Activated CD4-positive, alpha-beta T cell treated with anti-CD3 and anti-CD28 coated beads, Interleukin-2, amount 10 ng/mL, durations not matched to agents 24 days and 14 days (primary cell): ENCODE measurements at regions not wholly inside any gene's neighbourhood (a gene's known extent, or its start where the extent isn't known, plus 50 kb on each side); places are given as distances from the start of the nearest gene placed in this dataset.

ENCODE experiments used
- DNase-seq: peaks from one replicate; pipeline ENCODE4 v3.0.0; 2022
- H3K27ac Mint-ChIP-seq: one replicate; pipeline ENCODE4 v1.8.0; 2022; ENCODE audit warnings: mild to moderate bottlenecking, mixed read lengths
- H3K27me3 Mint-ChIP-seq: one replicate; pipeline ENCODE4 v1.8.0; 2022; ENCODE audit warnings: mixed read lengths
- H3K36me3 Mint-ChIP-seq: one replicate; pipeline ENCODE4 v1.8.0; 2022; ENCODE audit warnings: low read depth, mild to moderate bottlenecking, mixed read lengths
- H3K4me1 Mint-ChIP-seq: one replicate; pipeline ENCODE4 v1.8.0; 2021; ENCODE audit warnings: mixed read lengths
- H3K4me3 Mint-ChIP-seq: one replicate; pipeline ENCODE4 v1.8.0; 2022; ENCODE audit warnings: mild to moderate bottlenecking, moderate library complexity, mixed read lengths
- H3K9me3 Mint-ChIP-seq: one replicate; pipeline ENCODE4 v1.8.0; 2021; ENCODE audit warnings: mixed read lengths
- intact Hi-C: fragments of 100-400 bp; cut with micrococcal nuclease; formaldehyde crosslinking; loops from one replicate; pipeline ENCODE4 v1.15.1; 2023

DNA sequence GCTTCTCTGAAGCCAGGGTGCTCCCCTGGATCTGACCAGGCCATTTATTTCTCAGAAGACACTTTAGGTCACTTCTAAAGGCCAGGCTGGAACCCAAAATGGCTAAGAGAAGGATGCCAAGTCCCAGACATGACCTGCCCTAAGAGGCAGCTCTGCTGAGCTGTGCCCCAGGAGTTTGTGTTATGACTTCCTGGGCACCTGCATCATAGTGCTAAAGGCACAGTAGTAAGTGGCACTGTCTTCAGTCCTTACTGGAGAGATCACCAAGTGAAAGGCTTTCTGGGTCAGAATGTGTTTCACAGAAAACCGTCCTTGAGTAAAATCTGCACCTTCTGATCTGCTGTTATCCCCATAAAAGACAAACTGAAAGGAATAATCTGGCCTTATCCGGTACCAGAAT, 120.2 kb downstream of the DAD1 start:
- H3K36me3 Mint-ChIP-seq: no peaks in the 10 kb centered on the region
- intact Hi-C loops: no loop called here
- H3K9me3 Mint-ChIP-seq: no peaks in the 10 kb centered on the region
- H3K4me1 Mint-ChIP-seq: no peaks in the 10 kb centered on the region
- H3K27ac Mint-ChIP-seq: no peak overlapping the region
- H3K4me3 Mint-ChIP-seq: no peak overlapping the region
- H3K27me3 Mint-ChIP-seq: no peaks in the 10 kb centered on the region
- no peak for DNase-seq

DNA sequence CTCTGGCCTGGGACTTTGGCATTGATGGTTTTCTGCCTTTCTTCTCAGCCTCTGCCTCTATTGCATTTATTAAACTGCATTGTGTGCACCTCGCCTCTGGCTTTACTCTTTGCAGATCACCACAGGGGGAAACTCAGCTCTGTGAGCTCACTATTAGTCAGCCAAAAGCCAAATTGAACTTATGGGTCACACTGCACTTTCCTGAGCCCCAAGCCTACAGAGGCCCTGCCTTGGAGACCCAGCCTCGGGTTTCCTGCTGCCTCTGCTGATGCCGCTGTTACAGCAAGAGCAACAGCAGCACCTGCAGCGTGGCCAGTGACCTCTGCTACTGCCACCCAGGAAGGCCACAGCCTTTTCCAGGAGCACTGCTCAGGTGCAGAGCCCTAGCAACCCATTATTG, 122.5 kb downstream of the DAD1 start:
- intact Hi-C loops: no loop called here
- H3K36me3 Mint-ChIP-seq: no peaks in the 10 kb centered on the region
- H3K27me3 Mint-ChIP-seq: no peaks in the 10 kb centered on the region
- no peak overlapping the region for H3K4me3 Mint-ChIP-seq
- H3K27ac Mint-ChIP-seq: no peak overlapping the region
- no peak for DNase-seq
- H3K9me3 Mint-ChIP-seq: no peaks in the 10 kb centered on the region
- H3K4me1 Mint-ChIP-seq: no peaks in the 10 kb centered on the region

GRCh38 chr14:22465201-22465840, 123.7 kb downstream of the DAD1 start:
- DNase-seq: no peak
- H3K27ac Mint-ChIP-seq: no peak overlapping the region
- intact Hi-C loops: no loop called here
- no peaks in the 10 kb centered on the region for H3K4me1 Mint-ChIP-seq
- no peaks in the 10 kb centered on the region for H3K9me3 Mint-ChIP-seq
- H3K36me3 Mint-ChIP-seq: no peaks in the 10 kb centered on the region
- H3K27me3 Mint-ChIP-seq: no peaks in the 10 kb centered on the region
- H3K4me3 Mint-ChIP-seq: no peak overlapping the region

DNA sequence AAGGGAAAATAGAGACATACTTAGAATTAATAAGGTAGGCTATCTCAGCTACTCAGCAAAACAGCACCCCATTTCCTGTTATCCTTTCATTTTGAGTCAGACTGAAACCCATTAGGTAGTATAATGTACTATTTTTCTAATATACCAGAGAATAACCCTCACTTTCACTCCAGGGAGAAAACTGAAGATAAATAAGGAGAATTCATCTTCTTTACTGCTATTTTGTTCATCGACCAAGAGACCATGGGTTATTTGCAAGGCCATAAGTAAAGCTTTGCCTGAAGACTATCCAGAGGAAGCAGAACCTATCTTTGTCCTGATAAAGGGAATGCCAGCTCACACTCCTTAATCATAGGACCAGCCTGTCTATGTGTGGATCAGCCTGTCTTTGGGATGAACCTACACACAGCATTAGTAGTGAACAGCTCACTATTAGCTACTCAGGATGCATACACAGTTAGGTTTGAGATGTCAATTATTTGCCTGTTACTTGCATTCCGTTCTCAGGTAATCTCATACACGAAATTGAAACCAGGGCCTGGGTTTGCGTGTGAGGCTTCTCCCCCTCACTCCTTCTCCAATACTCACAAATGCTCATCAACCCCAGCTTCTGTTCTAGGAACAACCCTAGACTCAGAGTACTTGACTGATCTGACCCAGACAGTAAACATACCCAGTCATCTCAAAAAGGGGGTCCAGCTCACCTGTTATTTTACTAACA, 124.4 kb downstream of the DAD1 start:
- H3K36me3 Mint-ChIP-seq: no peaks in the 10 kb centered on the region
- no peak overlapping the region for H3K27ac Mint-ChIP-seq
- H3K9me3 Mint-ChIP-seq: no peaks in the 10 kb centered on the region
- H3K4me3 Mint-ChIP-seq: no peak overlapping the region
- no peaks in the 10 kb centered on the region for H3K27me3 Mint-ChIP-seq
- DNase-seq: no peak
- H3K4me1 Mint-ChIP-seq: no peaks in the 10 kb centered on the region
- intact Hi-C loops: no loop called here

GRCh38 chr14:22463763-22464173, 125.3 kb downstream of the DAD1 start:
- H3K27me3 Mint-ChIP-seq: no peaks in the 10 kb centered on the region
- no peaks in the 10 kb centered on the region for H3K4me1 Mint-ChIP-seq
- no peaks in the 10 kb centered on the region for H3K9me3 Mint-ChIP-seq
- no peak for DNase-seq
- intact Hi-C loops: no loop called here
- H3K36me3 Mint-ChIP-seq: no peaks in the 10 kb centered on the region
- no peak overlapping the region for H3K4me3 Mint-ChIP-seq
- no peak overlapping the region for H3K27ac Mint-ChIP-seq

DNA sequence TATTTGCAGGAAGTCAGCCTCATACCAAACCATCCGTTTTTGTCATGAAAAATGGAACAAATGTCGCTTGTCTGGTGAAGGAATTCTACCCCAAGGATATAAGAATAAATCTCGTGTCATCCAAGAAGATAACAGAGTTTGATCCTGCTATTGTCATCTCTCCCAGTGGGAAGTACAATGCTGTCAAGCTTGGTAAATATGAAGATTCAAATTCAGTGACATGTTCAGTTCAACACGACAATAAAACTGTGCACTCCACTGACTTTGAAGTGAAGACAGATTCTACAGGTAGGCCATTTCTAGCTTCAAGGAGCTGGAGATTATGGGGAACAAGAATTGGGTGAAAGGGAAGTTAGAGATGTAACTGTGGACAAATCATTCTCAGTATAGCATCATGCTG, 126.1 kb downstream of the DAD1 start:
- H3K27me3 Mint-ChIP-seq: no peaks in the 10 kb centered on the region

GRCh38 chr14:22460461-22461195, 128.4 kb downstream of the DAD1 start:
- no peaks in the 10 kb centered on the region for H3K27me3 Mint-ChIP-seq
- H3K9me3 Mint-ChIP-seq: no peaks in the 10 kb centered on the region
- intact Hi-C loops: no loop called here
- no peak for DNase-seq
- H3K27ac Mint-ChIP-seq: no peak overlapping the region
- no peaks in the 10 kb centered on the region for H3K36me3 Mint-ChIP-seq
- no peaks in the 10 kb centered on the region for H3K4me1 Mint-ChIP-seq
- H3K4me3 Mint-ChIP-seq: no peak overlapping the region

More for the DNA sequence above, 126.1 kb downstream of the DAD1 start:
- Mint-ChIP-seq H3K27ac (no peak overlapping the region), H3K4me3 (no peak overlapping the region), H3K36me3 (no peaks in the 10 kb centered on the region), H3K9me3 (no peaks in the 10 kb centered on the region), H3K4me1 (no peaks in the 10 kb centered on the region)
- no peak for DNase-seq
- intact Hi-C loops: no loop called here

GRCh38 chr14:22458737-22459136, 130.3 kb downstream of the DAD1 start:
- no peaks in the 10 kb centered on the region for H3K36me3 Mint-ChIP-seq
- no peaks in the 10 kb centered on the region for H3K9me3 Mint-ChIP-seq
- no peaks in the 10 kb centered on the region for H3K27me3 Mint-ChIP-seq
- intact Hi-C loops: no loop called here
- peak overlapping the region; percentile 34 for H3K27ac Mint-ChIP-seq
- DNase-seq: no peak
- no peak overlapping the region for H3K4me3 Mint-ChIP-seq
- H3K4me1 Mint-ChIP-seq: no peaks in the 10 kb centered on the region

- DNase-seq: no peak
- no peaks in the 10 kb centered on the region for H3K36me3 Mint-ChIP-seq
- intact Hi-C loops: no loop called here
- no peaks in the 10 kb centered on the region for H3K9me3 Mint-ChIP-seq
- H3K4me3 Mint-ChIP-seq: no peak overlapping the region
- H3K27me3 Mint-ChIP-seq: no peaks in the 10 kb centered on the region
- H3K4me1 Mint-ChIP-seq: no peaks in the 10 kb centered on the region
- no peak overlapping the region for H3K27ac Mint-ChIP-seq
These were observed 131.9 kb downstream of the DAD1 start for GRCh38 chr14:22456998-22457594.

- H3K9me3 Mint-ChIP-seq: no peaks in the 10 kb centered on the region
- H3K27ac Mint-ChIP-seq: no peak overlapping the region
- no peaks in the 10 kb centered on the region for H3K36me3 Mint-ChIP-seq
- no peak overlapping the region for H3K4me3 Mint-ChIP-seq
- intact Hi-C loops: no loop called here
- no peak for DNase-seq
- H3K27me3 Mint-ChIP-seq: no peaks in the 10 kb centered on the region
- H3K4me1 Mint-ChIP-seq: no peaks in the 10 kb centered on the region
These were observed 132.6 kb downstream of the DAD1 start for GRCh38 chr14:22456421-22456820.

GRCh38 chr14:22452330-22452729, 136.7 kb downstream of the DAD1 start:
- Mint-ChIP-seq H3K4me3 (no peak overlapping the region), H3K36me3 (no peaks in the 10 kb centered on the region), H3K27me3 (no peaks in the 10 kb centered on the region), H3K27ac (peak overlapping the region; percentile 45), H3K9me3 (no peaks in the 10 kb centered on the region), H3K4me1 (no peaks in the 10 kb centered on the region)
- no peak for DNase-seq
- intact Hi-C loops: no loop called here

DNA sequence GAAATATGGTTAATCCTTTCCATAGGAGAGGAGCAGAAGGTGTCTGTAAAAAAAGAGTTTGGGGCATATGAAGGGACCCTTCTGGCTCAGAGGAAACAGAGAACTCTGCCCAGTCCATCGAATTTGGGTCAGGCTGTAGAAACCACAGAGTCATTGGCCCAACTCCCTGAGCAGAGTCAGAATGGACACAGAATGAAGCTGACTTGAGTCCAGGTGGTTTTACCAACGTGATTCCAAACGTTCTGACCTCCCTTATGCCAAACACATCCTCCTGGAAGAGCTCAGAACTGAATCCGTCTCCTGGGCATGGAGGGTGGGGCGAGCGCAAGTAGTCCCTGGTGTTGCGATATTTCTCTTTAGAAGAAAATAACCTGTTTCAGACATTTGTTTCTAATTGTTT, 138.8 kb downstream of the DAD1 start:
- H3K9me3 Mint-ChIP-seq: no peaks in the 10 kb centered on the region
- DNase-seq: no peak
- H3K4me3 Mint-ChIP-seq: no peak overlapping the region
- no peaks in the 10 kb centered on the region for H3K36me3 Mint-ChIP-seq
- no peaks in the 10 kb centered on the region for H3K4me1 Mint-ChIP-seq
- H3K27ac Mint-ChIP-seq: no peak overlapping the region
- no peaks in the 10 kb centered on the region for H3K27me3 Mint-ChIP-seq
- intact Hi-C loops: no loop called here

GRCh38 chr14:22449600-22449905, 139.5 kb downstream of the DAD1 start:
- no peak overlapping the region for H3K4me3 Mint-ChIP-seq
- H3K27ac Mint-ChIP-seq: no peak overlapping the region
- H3K27me3 Mint-ChIP-seq: no peaks in the 10 kb centered on the region
- H3K36me3 Mint-ChIP-seq: no peaks in the 10 kb centered on the region
- intact Hi-C loops: no loop called here
- no peaks in the 10 kb centered on the region for H3K4me1 Mint-ChIP-seq
- DNase-seq: no peak
- no peaks in the 10 kb centered on the region for H3K9me3 Mint-ChIP-seq

DNA sequence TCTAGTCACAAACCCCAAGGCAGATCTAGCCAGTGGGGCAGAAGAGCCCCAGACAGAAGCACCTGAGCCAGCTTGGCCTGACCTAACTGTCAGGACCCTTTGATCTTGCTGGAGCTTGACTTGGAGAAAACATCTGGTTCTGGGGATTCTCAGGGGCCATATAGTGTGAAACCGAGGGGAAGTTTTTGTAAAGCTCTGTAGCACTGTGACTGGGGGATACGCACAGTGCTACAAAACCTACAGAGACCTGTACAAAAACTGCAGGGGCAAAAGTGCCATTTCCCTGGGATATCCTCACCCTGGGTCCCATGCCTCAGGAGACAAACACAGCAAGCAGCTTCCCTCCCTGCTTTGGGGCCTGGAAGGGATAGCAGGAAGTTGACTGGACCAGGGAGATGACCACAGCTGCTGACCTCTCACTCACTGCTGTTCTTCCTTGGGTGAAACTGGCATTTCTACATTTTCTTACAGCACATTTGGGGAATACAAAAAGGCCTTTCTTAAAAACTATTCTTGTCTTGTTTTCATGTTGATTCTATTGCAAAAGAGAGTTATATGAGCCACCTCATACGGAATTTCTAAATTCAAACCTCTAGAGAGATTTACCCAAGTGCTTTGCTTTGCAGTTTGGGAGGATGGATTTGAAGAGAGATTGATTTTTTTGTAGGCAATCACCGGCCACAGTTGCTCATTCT, 140.0 kb downstream of the DAD1 start:
- Mint-ChIP-seq H3K36me3 (no peaks in the 10 kb centered on the region), H3K27me3 (no peaks in the 10 kb centered on the region), H3K4me1 (no peaks in the 10 kb centered on the region), H3K27ac (no peak overlapping the region), H3K9me3 (no peaks in the 10 kb centered on the region), H3K4me3 (no peak overlapping the region)
- DNase-seq: no peak
- intact Hi-C loops: no loop called here
